WERI-Rb-1 (cell line): ENCODE measurements at regions not wholly inside any gene's neighbourhood (a gene's known extent, or its start where the extent isn't known, plus 50 kb on each side); places are given as distances from the start of the nearest gene placed in this dataset.

Experiments
- DNase-seq: peaks from one replicate; pipeline ENCODE4 v3.0.0-alpha.2; 2020
- H3K27ac ChIP-seq: fragments of 250-450 bp; sonication (Bioruptor Pico); 2 replicates; pipeline ENCODE4 v1.5.1; 2020; ENCODE audit warnings: mild to moderate bottlenecking, moderate library complexity
- H3K27me3 ChIP-seq: fragments of 250-450 bp; sonication (Bioruptor Pico); 2 replicates; pipeline ENCODE4 v1.5.1; 2021; ENCODE audit warnings: mild to moderate bottlenecking, low read depth, moderate library complexity; ENCODE audit not compliant: insufficient read depth, severe bottlenecking
- H3K36me3 ChIP-seq: fragments of 250-450 bp; sonication (Bioruptor Pico); 2 replicates; pipeline ENCODE4 v1.5.1; 2020; ENCODE audit warnings: mild to moderate bottlenecking, moderate library complexity
- H3K4me3 ChIP-seq: 2 replicates; pipeline ENCODE4 v1.5.1; 2011; ENCODE audit warnings: low read depth, mild to moderate bottlenecking, control low read depth, low read length
- H3K9me3 ChIP-seq: fragments of 250-450 bp; sonication (Bioruptor Pico); 2 replicates; pipeline ENCODE4 v1.5.1; 2021; ENCODE audit warnings: mild to moderate bottlenecking, moderate library complexity; ENCODE audit not compliant: severe bottlenecking
- CTCF ChIP-seq: IDR thresholded peaks from 2 replicates; pipeline ENCODE4 v1.5.1; 2011; ENCODE audit warnings: low read depth, mild to moderate bottlenecking, control low read depth, inconsistent platforms, low read length

DNA sequence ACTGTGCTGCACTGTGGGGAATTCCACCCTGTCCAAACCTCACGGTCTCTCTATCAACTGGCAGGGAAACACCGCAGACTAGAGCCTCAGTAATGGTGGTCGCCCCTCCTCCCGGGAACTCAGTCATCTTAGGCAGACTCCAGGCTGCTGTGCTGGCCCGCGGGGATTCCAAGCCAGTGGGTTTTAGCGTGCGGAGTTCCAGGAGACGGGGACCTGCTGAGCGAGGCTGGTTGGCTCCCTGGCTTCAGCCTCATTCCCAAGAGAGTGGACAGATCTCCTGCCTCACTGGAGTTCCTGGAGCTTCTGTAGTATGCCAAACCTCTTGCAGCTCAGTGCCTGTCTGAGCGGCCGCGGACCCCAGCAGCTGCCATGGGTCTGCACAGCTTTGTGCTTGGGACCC, 455.6 kb downstream of the CCDC91 start:
- H3K36me3 ChIP-seq = no peaks in the 10 kb centered on the region
- TF ChIP-seq CTCF = no peak
- no peak overlapping the region for H3K27ac ChIP-seq
- H3K9me3 ChIP-seq = no peaks in the 10 kb centered on the region
- no peak for DNase-seq
- H3K4me3 ChIP-seq = no peak overlapping the region
- H3K27me3 ChIP-seq = no peaks in the 10 kb centered on the region

DNA sequence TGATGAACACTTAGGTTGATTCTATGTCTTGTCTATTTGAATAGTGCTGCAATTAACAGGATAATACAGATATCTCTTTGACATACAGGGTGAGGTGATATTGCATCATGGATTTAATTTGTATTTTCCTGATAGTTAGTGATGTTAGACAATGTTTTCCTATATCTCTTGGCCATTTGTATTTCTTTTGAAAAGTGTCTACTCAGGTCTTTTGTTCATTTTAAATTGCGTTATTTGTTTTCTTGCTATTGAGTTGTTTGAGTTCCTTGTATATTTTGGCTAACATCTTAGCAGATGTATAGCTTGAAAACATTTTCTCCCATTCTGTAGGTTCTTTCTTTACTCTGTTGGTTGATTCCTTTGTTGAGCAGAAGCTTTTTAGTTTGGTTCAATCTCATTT, 460.6 kb downstream of the CCDC91 start:
- Histone ChIP-seq H3K9me3 (no peaks in the 10 kb centered on the region), H3K4me3 (no peak overlapping the region), H3K27ac (no peak overlapping the region), H3K36me3 (no peaks in the 10 kb centered on the region), H3K27me3 (no peaks in the 10 kb centered on the region)
- no peak for DNase-seq
- no peak for TF ChIP-seq CTCF

DNA sequence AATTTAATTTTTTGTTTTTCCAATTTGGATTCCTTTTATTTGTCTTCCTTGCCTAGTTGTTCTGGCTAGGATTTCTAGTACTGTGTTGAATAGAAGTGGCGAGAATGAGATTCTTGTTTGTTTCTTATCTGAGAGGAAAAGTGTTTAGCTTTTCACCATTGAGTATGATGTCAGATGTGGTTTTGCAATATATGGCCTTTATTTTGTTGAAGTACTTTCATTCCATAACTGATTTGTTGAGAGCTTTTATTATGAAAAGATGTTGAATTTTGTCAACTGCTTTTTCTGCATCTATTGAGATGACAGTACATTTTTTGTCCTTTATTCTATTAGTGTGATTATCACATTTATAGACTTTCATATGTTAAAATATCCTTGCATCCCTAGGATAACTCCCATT, 462.0 kb downstream of the CCDC91 start:
- no peak for TF ChIP-seq CTCF
- no peak for DNase-seq
- H3K9me3 ChIP-seq = no peaks in the 10 kb centered on the region
- H3K27ac ChIP-seq = no peak overlapping the region
- no peak overlapping the region for H3K4me3 ChIP-seq
- no peaks in the 10 kb centered on the region for H3K36me3 ChIP-seq
- H3K27me3 ChIP-seq = no peaks in the 10 kb centered on the region

DNA sequence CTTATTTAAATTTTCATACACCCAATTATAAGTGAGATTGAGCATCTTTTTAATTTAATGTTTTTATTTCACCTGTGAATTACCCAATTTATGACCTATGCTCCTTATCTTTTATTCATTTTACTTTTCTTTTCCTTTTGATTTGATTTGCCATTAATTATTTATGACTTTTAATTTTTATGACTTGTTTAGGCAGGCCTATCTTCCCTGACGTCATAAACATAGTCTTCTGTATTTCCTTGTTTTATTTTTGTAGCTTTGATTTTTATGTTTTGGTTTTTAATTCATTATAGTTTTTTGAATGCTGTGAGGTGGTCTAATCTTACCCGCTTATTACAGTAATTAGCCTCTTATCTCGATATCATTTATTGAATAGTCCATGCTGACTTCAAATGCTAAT, 467.1 kb upstream of the FAR2 start:
- Histone ChIP-seq H3K27me3 (no peaks in the 10 kb centered on the region), H3K36me3 (no peaks in the 10 kb centered on the region), H3K27ac (no peak overlapping the region), H3K4me3 (no peak overlapping the region), H3K9me3 (no peaks in the 10 kb centered on the region)
- TF ChIP-seq CTCF = no peak
- no peak for DNase-seq

DNA sequence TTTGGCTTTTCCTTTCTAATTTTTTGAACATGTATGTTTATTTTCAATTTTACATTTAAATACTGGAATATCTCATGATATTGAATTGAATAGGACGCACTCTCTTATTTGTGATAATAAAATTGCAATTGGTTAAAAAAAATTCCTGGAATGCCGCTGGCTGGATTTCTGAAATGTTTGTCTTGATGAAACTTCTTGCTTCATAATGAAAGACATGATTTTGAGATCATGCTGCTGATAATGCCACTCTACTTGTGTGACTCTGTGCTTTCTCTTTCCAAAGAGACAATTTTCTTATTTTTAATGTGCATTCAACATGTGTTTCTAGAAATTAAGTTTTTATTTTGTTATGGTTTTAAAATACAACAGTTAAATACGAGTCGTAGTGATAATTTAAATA, 465.7 kb upstream of the FAR2 start:
- no peaks in the 10 kb centered on the region for H3K9me3 ChIP-seq
- TF ChIP-seq CTCF = no peak
- no peaks in the 10 kb centered on the region for H3K27me3 ChIP-seq
- no peak overlapping the region for H3K4me3 ChIP-seq
- H3K27ac ChIP-seq = no peak overlapping the region
- DNase-seq = no peak
- no peaks in the 10 kb centered on the region for H3K36me3 ChIP-seq

DNA sequence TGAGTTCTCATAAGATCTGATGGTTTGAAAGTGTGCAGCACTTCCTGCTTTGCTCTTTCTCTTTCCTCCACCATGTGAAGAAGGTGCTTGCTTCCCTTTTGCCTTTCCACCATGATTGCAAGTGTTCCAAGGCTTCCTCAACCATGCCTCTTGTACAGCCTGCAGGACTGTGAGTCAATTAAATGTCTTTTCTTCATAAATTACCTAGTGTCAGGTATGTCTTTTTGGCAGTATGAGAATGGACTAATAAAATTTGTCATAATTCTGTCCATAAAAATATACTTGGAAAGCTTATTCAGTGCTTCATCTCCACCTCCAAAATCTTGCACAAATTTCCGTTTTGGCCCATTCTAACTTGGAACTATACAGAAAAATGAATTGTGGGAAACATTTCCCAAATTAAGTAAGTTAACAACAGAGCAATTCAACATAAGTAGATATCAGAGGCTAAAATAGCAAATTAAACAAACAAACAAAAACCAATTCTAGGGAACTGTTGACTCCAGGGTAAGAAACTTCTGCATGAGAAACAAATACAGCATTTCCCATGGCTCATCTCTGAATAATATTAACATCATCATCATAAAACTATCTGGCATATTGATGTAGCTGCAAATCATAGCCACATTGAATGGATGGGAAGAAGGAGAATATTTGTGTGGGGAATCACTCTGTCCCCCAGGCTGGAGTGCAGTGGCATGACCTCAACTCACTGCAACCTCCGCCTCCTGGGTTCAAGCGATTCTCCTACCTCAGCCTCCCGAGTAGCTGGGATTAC, 459.5 kb upstream of the FAR2 start:
- Histone ChIP-seq H3K9me3 (no peaks in the 10 kb centered on the region), H3K4me3 (no peak overlapping the region), H3K27ac (no peak overlapping the region), H3K36me3 (no peaks in the 10 kb centered on the region), H3K27me3 (no peaks in the 10 kb centered on the region)
- DNase-seq = no peak
- no peak for TF ChIP-seq CTCF
